DLD1 (cell line): ENCODE measurements at regions not wholly inside any gene's neighbourhood (a gene's known extent, or its start where the extent isn't known, plus 50 kb on each side); places are given as distances from the start of the nearest gene placed in this dataset.

Experiments used
- in situ Hi-C: cut with HindIII; loops from 2 replicates; pipeline ENCODE4 v1.10.0; 2017; ENCODE audit warnings: low sequenced_read_pairs

DNA sequence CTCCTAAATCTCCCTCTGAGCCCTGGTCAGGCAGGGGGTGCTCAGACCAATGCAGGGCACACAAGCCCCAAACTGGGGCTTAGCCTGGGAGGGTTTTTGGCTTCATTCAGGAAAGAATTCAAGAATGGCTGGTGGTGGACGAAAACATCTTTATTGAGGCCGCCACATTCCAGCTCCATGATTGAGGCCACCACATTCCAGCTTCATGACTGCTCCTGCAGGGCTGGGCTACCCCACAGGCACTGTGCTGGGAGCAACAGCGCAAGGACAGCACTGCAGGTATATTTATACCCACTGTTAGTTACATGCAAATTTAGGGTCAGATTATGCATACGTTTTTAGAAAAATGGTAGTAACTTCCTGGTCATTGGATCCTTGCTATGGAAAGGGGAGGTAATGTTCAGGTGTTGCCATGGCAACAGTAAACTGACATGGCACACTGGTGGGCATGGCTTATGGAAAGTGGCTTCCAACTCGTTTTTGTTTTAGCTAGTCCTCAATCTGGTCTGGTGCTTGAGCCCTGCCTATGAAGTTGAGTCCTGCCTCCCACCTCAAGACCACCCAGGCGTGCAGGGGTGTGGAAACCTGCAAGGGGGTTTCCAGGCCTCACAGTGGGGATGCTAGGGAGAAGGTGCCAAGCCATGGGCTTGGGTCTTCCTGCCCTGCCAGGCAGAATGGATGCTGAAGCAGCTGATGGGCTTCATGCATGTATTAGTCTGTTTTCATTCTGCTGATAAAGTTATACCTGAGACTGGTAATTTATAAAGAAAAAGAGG is 348.7 kb upstream of the AJAP1 start:
- in situ Hi-C loops: no loop called here

DNA sequence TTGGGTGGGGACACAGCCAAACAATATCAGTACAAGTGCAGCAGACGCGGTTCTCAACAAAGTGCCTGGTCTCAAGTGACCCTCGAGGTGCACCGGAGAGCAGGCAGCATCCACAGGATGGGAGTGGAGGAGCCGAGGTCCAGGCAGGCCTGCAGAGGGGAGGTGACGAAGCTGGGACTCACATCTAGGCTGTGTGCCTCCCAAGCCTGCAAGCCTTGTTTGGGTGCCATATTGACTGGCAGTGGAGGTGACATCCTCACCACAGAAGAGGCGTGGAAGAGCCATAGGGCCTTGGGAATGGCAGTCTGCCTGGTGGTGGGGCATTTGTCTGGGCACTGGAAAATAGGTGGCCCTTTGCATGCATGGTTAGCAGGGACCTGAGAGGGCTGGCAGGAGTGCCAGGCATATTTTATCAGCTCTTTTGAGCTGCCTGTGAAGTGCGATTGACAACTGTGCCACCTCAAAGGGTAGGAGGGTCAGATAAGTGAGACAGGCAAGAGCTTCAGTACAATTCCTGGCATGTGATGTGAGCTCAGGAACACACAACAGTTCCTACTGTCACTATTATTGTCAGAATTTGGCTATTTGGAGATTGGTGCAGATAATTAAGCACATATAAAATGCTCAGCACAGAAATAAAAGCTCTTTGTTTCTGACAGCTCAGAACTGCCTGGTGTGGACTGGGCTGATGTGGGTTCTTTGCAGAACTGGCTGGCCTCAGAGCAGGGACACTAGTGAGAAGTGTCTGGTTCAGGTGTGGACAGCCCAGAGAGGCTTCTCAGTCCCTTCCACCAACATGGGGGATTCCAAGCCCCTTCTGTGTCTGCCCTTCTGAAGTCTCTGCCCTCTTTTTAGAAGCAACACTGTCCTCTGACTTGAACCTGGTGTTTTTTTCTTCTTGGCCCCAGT is 347.6 kb upstream of the AJAP1 start:
- in situ Hi-C loops: no loop called here

DNA sequence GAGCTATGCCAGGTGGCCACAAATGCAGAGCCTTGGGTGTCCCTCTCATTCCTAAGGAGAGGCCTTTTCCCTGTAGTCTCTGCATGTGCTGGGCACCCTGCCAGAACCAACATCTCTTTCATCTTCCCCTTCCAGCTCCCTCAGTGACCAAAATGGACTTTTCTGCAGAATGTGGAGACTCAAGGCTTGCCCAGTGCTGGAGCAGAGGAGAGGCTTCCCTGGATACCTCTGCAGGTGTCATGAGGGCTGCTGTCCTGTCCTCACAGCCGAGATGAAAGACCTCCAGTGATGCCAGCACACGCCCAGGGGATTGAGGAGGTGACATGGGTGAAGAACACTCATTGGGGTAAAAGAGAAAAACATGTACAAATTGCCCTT is 347.0 kb upstream of the AJAP1 start:
- in situ Hi-C loops: no loop called here

DNA sequence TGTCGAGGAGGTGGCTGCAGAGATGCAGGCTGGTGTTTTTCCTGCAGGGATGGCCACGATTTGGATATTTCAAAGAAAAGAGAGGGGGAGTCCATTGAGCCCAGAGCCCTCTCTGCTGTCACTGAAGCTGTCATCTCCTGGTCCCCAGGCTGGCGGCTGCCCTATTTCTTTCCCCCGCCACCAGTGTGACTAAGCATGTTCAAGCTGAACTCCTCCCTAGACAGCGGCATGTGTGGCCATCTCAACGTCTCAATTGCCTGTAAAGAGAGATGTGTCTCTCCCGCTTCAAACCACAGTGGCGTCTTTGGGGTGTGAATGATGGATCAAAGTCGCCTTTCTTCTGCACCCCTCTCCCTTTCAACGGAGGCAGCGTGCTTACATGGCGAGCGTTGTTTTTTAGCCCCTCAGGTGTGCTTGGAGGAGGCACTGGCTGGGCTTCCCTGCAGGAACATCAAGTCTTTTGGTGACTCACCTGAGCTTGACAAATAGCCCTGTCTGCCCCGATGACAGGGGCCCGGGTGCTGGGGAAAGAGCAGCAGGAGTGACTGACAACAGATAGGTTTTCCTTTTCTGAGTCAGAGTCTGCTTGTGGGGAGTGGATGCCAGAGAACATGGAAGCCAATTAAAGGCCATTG is 346.4 kb upstream of the AJAP1 start:
- in situ Hi-C loops: no loop called here

DNA sequence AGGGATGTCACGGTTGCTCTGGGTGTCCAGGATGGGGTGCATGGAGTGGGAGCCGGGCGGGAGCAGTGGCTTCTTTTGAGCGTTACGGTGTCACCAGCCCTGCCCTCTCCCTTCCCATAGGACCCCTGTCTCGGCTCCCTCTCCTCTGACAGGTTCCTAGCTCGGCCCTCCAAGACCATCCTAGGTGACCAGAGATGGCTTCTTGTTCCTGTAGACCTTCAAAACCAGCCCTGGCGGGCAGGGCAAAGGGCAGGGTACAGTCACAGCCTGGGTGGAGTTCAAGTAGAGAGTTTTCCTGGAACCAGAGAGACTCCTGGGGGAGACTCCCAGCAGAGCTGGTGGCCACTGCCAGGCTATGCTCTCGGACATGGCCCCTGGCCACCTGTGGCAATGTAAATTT is 345.6 kb upstream of the AJAP1 start:
- in situ Hi-C loops: no loop called here

DNA sequence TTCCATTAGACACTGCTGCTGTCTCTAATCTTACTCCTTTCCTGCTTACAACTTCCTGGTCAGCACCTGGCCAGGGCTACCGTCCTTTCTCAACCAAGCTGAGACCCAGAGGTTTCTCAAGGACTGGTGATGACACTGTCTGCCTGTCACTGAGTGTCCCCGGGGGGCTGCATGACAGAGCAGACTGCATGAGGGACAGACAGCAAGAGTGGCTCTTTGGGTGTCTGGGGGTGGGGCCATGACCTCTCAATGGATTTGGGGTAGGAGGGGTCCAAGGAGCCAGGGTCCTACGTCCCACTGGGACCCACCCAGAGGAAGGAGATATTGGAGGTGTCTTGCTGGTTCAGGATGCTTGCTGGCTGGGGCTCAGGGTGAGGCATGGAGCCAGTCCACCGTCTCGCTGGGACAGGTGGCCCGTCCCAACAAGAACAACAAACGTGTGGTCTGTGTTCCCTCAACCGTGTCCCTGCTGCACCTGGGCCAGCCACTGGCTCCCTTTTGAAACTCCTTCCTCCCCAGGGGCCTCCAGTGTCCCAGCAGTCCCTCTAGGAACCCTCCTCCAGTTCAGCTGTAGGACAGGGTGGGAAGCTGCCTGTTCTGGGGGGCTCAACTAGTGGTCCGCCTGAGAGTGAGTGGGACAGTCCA is 344.6 kb upstream of the AJAP1 start:
- in situ Hi-C loops: no loop called here

DNA sequence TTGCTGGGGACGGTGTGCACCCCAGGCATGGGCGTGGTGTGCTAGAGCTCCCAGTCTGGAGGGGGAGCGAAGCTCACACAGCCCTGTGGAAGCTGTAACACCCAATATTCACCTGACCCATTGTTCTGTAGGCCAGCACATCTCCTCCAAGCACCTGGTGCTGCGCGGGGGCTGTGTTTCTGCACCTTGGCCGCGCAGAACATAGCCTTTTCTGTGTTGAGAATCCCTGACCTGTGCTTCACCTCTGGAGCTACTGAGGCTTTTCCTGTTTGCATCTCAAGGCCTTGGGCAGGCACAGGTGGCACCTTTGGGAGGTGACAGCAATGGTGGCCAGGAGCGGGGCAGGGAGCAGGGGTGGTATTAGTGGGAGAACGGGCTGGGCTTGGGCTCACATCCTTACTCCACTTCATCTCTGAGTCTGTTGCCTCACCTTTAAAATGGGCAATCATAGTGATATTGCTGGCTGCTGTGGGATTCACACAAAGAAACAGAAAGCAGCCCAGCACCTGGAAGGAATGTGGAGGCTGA is 343.9 kb upstream of the AJAP1 start:
- in situ Hi-C loops: no loop called here

DNA sequence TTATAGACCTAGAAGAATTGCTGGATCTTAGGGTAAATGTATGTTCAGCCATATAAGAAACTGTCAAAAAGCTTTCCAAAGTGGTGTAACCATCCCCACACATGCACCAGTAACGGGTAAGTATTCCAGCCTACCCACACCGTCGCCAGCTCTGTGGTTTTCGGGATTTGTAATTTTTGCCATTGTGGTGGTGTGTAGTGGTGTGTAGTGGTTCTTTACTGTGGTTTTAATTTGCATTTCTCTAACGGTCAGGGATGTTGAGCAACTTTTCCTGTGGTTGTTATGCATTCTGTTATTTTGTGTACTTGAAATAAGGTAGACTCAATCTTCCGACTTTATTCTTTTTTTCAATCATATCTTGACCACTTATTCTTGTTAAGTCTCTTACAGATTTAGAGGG is 342.4 kb upstream of the AJAP1 start:
- in situ Hi-C loops: no loop called here

DNA sequence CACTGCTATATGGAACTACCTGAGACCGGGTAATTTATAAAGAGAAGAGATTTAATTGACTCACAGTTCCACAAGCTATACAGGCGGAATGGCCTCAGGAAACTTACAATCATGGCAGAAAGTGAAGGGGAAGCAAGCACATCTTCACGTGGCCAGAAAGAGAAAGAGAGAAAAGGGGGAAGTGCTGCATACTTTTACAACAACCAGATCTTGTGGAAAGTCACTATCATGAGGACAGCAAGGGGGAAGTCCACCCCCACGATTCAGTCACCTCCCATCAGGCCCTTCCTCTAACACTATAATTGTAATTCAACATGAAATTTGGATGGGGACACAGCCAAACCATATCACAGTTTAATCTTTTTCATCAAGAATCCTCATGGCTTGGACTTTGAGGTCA is 339.2 kb upstream of the AJAP1 start:
- in situ Hi-C loops: no loop called here

DNA sequence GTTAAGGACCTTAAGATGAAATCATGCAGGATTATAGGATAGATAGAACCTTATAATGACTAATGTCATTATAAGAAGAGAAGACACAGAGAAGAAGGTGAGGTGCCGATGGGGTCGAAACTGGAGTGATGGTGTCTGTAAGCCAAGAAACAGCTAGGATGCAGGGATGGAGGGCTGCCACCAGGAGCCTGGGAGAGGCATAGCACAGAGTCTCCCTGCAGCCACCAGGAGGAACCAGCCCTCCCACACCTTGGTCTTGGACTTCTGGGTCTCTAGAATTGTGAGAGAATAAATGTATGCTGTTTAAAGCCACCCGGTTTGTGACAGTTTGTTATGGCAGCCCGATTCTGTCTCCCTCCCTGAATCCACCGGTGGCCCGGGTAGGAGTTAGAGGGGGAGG is 337.2 kb upstream of the AJAP1 start:
- in situ Hi-C loops: no loop called here

DNA sequence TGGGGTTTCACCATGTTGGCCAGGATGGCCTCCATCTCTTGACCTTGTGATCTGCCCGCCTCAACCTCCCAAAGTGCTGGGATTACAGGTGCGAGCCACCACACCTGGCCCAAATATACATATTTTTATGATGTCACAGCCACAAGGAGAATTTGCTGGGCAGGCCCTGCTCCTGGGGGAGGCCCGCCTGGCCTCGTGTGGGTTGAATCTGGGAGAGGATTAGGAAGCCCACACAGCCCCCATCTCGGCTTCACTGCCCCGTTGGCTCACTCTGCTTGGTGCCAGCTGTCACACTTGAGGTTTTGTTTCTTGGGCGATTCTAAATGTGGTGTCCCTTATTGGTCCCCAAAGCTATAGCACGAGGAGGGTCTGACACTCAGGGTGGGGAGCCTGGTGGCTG is 335.7 kb upstream of the AJAP1 start:
- in situ Hi-C loops: no loop called here

DNA sequence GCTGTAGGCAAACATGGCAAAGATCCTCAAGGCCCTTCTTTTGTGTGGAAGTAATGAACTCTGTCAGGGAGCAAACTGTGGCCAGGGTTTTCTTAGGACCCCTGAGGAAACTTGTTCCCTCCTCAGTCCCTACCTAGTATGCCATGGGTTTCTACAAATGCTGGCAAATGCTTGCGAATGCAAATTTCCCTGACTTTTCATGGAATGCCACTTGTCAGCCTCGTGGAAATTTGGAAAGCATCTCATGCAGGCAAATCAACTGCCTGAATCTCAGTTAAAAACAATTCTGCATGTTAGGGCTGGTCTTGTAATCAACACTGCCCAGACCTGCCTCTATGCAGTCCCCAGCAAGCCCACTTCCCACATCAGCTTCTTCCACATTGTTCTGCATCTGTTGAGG is 334.9 kb upstream of the AJAP1 start:
- in situ Hi-C loops: no loop called here

DNA sequence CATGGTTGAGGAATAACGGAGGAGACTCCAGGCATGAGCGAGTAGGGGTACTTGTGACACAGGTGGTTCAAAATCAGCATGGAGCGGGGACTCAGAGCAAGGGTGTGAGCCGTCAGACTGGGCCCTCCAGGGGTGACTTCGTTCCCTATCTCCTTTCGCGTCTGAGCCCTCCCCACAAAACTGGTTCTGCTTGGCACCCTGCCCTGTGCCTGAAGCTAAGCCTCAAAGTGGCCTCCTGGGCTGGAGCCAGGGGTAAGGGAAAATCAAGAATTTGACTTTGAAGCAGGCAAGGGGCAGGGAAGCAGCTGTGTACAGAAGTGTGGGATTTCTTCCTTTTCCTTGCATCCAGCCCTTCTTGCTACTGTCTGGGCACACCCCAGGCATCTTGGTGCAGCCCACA is 331.5 kb upstream of the AJAP1 start:
- in situ Hi-C loops: no loop called here

DNA sequence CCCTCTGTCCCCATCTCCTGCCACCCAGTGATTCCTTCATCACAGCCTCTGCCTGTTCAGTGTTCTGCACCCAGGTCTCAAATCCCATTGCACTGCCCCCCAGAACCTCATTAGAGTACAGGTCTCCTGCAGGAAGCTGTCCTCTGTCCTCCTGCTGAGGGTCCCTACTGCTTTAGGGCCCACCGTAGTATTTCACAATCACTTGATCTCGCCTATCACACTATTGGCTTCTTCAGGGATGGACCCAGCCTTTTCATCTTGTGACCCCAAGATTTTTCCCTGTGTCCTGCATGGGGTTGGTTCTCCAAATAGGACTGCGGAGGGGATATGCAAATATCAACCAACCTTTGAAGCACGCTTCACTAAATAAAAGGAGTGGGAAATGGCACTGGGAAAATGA is 331.1 kb upstream of the AJAP1 start:
- in situ Hi-C loops: no loop called here

DNA sequence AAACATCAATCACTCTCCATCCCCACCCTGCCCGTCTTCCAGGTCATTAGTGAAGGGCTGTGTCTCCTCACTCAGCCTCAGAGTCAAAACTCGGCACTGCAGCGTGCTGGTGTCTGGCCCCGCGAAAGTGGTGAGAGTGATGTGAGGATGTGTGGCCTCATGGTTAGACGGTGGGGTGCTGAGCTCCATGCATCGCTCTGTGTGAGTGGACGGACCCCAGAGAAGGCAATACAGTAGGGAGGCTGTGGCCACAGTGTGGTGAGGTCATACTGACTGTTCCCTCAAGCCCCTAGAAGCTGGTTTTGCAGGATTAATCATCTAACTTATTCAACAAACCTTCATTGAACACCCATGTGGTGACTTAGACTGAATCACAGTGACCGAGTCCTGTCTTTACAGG is 329.9 kb upstream of the AJAP1 start:
- in situ Hi-C loops: no loop called here

DNA sequence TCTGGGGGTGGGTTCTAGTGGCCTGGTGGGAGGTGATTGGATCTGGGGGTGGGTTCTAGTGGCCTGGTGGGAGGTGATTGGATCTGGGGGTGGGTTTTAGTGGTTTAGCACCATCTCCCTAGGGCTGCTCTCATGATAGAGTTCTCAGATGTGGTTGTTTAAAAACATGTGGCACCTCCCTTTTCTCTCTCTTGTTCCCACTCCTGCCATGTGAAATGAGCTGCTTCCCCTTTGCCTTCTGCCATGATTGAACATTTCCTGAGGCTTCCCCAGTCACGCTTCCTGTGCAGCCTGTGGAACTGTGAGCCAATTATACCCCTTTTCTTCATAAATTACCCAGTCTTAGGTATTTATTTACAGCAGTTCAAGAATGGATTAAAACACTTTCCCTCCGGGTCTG is 327.3 kb upstream of the AJAP1 start:
- in situ Hi-C loops: no loop called here

DNA sequence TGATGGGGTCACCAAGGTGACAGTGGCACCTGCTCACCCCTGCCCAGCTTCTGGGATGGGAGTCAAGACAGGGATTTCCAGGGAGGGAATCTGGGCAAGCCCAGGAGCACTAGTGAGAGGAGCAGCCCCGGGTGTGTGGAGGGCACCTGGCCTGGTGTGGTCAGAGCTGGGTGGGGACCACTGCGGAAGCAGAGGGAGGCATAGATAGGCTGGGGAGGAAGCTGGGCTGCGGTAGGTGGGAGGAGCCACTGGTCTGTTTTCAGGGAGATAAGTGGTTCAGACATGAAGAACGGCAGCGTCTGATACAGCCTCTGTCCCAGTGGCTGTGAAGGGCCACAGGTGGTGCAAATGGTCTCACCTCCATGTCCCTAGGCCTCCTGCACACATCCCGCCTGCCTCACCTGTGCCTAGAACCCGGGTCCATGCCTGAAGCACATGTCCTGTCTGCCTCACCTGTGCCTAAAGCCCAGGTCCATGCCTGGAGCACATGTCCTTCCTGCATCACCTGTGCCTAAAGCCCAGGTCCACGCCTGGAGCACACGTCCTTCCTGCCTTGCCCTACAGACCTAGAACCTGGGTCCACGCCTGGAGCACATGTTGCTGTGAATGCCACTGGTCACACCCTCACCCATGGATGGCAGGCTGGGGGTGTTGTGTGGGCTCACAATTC is 325.9 kb upstream of the AJAP1 start:
- in situ Hi-C loops: no loop called here

DNA sequence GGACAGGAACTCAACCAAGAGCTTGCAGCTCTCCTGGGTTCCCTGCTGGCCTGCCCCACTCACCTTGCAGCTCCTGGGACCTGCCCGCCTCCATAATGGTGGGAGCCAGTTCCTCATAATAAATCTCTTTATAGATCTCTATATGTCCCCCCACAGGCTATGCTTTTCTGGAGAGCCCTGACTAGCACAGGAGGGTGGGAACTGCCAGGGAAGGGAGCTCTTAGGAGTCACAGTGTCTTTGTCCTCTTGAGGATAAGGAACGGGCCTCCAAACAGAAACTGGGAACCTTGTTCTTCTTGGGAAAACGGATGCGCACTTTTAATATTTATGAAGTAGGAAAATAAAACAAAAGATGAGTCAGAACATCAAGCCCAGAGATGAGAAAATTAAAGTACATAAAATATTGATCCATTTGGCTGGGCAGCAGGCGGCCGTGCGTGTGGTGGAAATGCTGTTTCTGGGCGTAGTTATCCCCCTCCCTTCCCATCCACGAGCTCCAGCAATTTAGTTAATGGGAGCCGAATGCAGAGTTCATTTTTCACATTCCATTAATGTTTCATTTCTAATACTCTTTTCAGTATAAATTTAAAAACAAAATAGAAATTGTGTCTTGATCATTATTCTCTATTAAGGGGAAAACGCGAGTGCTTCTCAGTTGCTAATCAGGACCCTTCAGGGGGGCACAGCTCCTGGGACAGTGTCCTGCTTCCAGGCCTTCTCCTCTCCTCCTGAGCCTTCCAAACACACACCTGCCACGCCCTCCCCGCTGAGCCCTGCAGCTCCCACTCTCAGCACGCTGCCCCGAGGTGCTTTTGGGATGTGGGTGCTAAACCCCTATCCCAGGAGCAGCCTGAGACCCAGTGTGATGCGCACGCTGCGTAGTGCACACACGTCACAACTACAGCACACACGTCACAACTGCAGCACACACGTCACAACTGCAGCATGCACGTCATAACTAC is 323.3 kb upstream of the AJAP1 start:
- in situ Hi-C loops: no loop called here

DNA sequence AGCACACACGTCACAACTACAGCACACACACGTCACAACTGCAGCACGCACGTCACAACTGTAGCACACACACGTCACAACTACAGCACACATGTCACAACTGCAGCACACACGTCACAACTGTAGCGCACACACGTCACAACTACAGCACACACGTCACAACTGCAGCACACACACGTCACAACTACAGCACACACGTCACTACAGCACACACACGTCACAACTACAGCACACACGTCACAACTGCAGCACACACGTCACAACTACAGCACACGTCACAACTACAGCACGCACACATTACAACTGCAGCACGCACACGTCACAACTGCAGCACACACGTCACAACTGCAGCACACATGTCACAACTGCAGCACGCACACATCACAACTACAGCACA is 322.6 kb upstream of the AJAP1 start:
- in situ Hi-C loops: no loop called here
